BJ (cell line): ENCODE measurements at regions not wholly inside any gene's neighbourhood (a gene's known extent, or its start where the extent isn't known, plus 50 kb on each side); places are given as distances from the start of the nearest gene placed in this dataset.

Experiments
- CTCF ChIA-PET: fragments of 350-600 bp; formaldehyde crosslinking; extraction: SDS; loops from one replicate; lab custom pipeline; 2021; ENCODE audit warnings: antibody characterized with exemption, inconsistent platforms; lab: Yijun Ruan, JAX
- POLR2A ChIA-PET: fragments of 300-600 bp; sonication (Branson Sonifier 250); formaldehyde crosslinking; extraction: SDS; loops from one replicate; lab custom pipeline; 2021; ENCODE audit warnings: antibody characterized with exemption; lab: Charles Lee
- DNase-seq: peaks from one replicate; pipeline ENCODE4 v3.0.0-alpha.2; 2011; ENCODE audit warnings: low read depth
- H3K27me3 ChIP-seq: 2 replicates; pipeline ENCODE4 v1.6.0; 2011; ENCODE audit warnings: low read length; ENCODE audit not compliant: control insufficient read depth, insufficient read depth
- H3K36me3 ChIP-seq: 2 replicates; pipeline ENCODE4 v1.5.1; 2011; ENCODE audit warnings: low read length; ENCODE audit not compliant: control insufficient read depth, insufficient read depth
- H3K4me3 ChIP-seq: 2 replicates; pipeline ENCODE4 v1.5.1; 2011; ENCODE audit warnings: low read depth, mild to moderate bottlenecking, control low read depth, low read length
- TF ChIP-seq, protein P1 (sequence below): IDR thresholded peaks from 2 replicates; pipeline ENCODE4 v1.5.1; 2011; ENCODE audit warnings: low read depth, mild to moderate bottlenecking, control low read depth, inconsistent platforms, low read length, moderate library complexity; ENCODE audit not compliant: insufficient read depth

DNA sequence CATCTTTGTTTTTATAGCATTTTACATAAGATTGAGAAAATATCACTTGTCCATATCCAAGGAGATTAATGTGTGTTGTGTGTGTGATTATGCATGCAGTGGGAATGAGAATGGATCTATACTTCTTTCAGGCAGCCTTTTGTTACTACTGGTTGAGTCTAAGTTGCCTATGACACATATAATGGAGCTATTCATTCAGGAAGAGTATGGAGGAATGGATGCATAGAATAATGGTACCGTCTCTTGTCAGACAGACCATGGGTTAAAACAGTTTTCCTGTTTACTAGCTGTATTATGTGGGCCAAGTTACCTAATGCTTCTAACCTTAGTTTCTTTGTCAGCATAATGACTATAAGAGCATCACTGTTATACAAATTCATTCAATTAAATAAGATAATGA is 155.4 kb upstream of the KYNU start:
- POLR2A ChIA-PET = no interaction called here
- H3K27me3 ChIP-seq = no peaks in the 10 kb centered on the region
- no peaks in the 10 kb centered on the region for H3K36me3 ChIP-seq
- CTCF ChIA-PET = no interaction called here
- H3K4me3 ChIP-seq = no peak overlapping the region
- DNase-seq = no peak
- TF ChIP-seq, protein P1, sequence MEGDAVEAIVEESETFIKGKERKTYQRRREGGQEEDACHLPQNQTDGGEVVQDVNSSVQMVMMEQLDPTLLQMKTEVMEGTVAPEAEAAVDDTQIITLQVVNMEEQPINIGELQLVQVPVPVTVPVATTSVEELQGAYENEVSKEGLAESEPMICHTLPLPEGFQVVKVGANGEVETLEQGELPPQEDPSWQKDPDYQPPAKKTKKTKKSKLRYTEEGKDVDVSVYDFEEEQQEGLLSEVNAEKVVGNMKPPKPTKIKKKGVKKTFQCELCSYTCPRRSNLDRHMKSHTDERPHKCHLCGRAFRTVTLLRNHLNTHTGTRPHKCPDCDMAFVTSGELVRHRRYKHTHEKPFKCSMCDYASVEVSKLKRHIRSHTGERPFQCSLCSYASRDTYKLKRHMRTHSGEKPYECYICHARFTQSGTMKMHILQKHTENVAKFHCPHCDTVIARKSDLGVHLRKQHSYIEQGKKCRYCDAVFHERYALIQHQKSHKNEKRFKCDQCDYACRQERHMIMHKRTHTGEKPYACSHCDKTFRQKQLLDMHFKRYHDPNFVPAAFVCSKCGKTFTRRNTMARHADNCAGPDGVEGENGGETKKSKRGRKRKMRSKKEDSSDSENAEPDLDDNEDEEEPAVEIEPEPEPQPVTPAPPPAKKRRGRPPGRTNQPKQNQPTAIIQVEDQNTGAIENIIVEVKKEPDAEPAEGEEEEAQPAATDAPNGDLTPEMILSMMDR = no peak

DNA sequence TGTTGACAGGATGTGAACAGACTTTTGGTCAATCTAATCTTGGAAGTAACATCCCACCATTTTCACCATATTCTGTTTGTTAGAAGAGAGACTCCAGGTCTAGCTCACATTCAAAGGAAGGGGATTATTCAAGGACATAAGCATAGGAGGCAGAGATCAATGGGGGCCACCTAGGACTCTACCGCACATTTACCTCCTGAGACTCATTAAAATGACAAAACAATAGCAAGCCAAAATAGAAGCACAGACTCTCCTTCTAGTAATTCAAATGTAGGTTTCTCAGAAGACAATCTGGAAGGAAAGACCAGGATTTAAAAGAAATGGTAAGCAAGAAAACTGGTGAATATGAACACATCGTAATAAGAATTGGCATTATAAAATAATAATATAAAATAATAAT is 156.4 kb upstream of the KYNU start:
- DNase-seq = no peak
- no peaks in the 10 kb centered on the region for H3K27me3 ChIP-seq
- CTCF ChIA-PET = no interaction called here
- no peak overlapping the region for H3K4me3 ChIP-seq
- POLR2A ChIA-PET = no interaction called here
- TF ChIP-seq, protein P1 = no peak
- H3K36me3 ChIP-seq = no peaks in the 10 kb centered on the region

DNA sequence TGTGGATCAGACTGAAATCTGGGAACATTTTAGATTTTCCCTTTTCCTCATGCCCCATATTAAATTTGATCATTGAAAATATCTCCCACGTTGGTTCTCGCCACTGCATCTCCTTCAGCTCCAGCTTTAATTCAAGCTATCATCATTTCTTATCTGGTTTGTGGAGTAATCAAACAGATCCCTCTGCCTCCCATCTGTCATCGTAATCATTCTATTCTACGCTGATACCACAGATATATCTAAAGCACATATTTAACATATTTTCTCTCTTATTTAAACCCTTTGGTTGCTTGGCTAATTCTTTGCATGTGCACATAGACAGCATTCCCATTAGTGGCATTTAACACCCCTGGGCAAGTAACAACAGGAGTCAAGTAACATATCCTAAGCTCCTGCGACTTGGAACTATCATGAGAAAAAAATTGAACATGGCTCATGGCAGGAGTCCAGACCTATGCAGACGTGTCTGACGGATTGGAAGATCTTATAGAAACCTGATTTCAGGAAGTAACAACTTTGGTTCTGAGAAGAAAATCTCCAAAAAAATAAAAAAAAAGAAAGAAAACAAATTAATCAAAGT is 158.8 kb upstream of the KYNU start:
- ChIA-PET CTCF (no interaction called here), POLR2A (no interaction called here)
- no peaks in the 10 kb centered on the region for H3K27me3 ChIP-seq
- no peak overlapping the region for H3K4me3 ChIP-seq
- TF ChIP-seq, protein P1 = no peak
- H3K36me3 ChIP-seq = no peaks in the 10 kb centered on the region
- no peak for DNase-seq

DNA sequence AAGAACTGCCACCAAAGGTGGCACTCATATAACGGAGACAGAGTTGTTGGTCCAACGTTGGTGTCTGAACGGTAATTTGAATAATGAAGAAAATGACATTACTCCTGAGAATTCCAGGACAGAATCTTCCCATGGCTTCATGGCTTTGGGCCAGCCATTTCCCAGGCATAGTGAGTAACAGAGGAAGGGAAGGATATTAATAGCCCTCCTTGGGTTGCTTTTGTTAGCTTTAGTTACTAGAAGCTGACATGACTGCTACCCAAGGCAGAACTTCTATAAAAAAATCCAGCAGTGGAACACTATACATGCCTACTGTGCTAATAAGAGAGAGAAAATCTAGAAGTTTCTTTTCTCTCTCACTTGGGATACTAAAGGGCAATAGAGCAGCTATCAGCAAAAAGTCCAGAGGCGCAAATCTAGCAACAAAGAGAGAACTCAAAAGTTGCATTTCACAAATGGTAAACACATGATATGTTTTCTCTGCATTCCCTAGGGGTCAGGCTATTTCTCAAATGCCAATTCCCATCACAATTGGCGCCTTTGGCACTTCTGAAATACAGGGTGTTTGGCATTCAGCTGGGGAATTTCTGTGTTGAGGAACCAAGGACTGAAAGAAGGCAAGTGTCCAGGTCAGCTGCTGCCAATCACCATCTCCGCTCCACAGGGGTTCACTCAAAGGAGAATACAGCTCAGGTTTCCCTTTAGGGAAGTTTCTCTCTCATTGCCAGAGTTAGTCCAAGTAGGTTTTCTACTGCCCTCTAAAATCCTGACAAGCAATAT is 160.8 kb upstream of the KYNU start:
- CTCF ChIA-PET = interaction anchor here (1.7 kb wide), 1 partner anchor 272 kb away, joined by 5 read pairs; no protein-coding TSS in a partner anchor
- POLR2A ChIA-PET = no interaction called here
- Histone ChIP-seq H3K4me3 (no peak overlapping the region), H3K27me3 (no peaks in the 10 kb centered on the region), H3K36me3 (no peaks in the 10 kb centered on the region)
- DNase-seq = no peak
- TF ChIP-seq, protein P1 = no peak

DNA sequence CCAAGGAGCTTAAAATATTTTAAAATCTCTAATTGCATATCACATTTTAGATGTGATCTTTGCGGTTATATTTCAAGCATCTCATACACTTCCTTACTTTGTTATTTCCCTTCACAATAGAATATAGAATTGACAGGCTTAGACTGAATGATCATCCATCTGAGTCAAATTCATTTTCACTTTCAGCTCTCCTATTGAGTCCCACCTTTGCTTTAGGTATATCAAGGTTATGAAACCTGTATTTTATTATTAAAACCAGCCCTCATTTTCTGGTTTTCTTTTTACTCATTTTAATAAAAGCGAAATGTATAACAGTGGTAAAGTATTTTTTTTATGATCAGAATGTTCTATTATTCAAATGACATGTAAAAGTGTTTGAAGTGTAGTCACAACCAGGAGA is 162.9 kb upstream of the KYNU start:
- CTCF ChIA-PET = interaction anchor here (0.6 kb wide), 1 partner anchor 529 kb away, joined by 3 read pairs; no protein-coding TSS in a partner anchor
- no peak for DNase-seq
- Histone ChIP-seq H3K36me3 (no peaks in the 10 kb centered on the region), H3K27me3 (no peaks in the 10 kb centered on the region), H3K4me3 (no peak overlapping the region)
- TF ChIP-seq, protein P1 = no peak
- POLR2A ChIA-PET = no interaction called here
